Embryonic facial prominence (tissue), 1 donor: ENCODE measurements at regions not wholly inside any gene's neighbourhood (a gene's known extent, or its start where the extent isn't known, plus 50 kb on each side); places are given as distances from the start of the nearest gene placed in this dataset.

Experiments
- DNase-seq: peaks from one replicate; pipeline ENCODE4 v3.0.0-alpha.2; 2016; ENCODE audit errors: extremely low spot score

DNA sequence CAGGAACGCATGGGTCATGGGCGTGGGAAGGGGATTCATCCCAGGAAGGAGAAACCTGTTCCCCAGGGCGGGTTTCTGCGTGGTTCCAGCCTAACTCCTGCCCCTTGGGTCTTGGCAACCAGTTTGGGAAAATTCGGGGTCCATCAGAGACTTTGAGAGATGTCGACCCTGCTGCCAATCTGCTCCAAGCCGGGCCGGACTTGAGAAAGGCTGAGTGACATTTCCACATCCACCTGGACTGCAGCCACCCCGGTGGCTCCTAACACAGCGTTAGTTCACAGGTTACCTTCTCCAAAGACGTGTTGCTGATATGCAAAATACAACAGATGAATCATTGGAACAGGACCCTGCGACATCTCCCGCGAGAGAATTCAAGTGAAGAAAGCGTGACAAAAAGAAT is 627.2 kb downstream of the IRX1 start:
- no peak for DNase-seq

DNA sequence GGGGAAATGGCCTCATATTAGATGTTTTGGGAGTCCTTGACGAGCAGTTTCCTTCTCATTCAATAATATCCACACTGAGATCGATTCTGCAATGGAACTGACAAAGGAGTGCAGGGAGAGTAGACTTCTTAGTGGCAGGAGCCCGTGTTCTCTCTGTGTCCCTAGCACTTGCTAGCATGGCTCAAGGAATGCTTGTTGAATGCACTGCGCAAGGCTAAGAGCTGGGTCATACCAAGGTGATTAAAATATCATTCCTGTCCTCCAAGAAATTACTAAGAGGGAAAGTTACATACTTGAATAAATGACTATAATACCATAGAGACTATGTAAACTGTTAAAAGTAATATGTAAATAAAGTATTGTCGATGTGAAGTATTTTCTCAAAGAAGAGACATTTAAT is 630.1 kb downstream of the IRX1 start:
- DNase-seq, result no peak

DNA sequence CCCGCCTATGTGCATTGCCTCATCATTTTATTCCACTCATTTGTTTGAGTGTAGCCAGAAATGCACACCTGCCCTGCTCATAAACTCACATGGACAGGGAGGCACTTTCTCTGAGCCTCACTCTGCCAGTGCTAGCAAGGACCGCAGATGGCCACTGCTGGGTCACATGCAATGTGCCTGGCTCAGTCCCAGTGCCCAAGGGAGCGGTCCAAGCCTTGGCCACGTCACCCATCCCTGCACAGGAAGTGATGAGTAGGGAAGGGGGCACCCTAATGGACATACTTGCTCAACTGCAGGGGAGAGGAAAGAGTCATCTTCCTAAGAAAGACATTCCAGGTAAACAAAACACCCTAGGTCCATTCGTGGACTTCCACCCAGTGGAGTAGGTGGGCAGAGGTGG is 630.9 kb downstream of the IRX1 start:
- DNase-seq, result no peak

DNA sequence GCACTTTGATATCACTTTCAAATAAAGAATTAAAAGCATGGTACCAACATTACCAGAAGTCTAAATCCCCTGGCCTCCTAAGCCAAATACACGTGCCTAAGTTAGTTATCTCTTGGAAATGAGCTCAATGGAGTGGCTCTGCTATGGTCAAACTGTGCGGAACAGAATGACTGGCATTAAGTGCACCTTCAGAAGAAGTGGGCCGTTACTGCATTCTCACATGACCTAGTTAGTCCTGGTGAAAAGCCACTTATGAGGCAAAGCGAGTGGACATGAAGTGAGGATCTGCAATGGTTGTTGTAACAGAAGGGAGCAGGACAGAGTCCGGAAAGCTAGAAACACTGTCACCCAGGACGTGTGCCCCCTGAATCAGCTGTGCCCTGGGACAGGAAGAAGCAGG is 633.1 kb downstream of the IRX1 start:
- DNase-seq, result no peak

DNA sequence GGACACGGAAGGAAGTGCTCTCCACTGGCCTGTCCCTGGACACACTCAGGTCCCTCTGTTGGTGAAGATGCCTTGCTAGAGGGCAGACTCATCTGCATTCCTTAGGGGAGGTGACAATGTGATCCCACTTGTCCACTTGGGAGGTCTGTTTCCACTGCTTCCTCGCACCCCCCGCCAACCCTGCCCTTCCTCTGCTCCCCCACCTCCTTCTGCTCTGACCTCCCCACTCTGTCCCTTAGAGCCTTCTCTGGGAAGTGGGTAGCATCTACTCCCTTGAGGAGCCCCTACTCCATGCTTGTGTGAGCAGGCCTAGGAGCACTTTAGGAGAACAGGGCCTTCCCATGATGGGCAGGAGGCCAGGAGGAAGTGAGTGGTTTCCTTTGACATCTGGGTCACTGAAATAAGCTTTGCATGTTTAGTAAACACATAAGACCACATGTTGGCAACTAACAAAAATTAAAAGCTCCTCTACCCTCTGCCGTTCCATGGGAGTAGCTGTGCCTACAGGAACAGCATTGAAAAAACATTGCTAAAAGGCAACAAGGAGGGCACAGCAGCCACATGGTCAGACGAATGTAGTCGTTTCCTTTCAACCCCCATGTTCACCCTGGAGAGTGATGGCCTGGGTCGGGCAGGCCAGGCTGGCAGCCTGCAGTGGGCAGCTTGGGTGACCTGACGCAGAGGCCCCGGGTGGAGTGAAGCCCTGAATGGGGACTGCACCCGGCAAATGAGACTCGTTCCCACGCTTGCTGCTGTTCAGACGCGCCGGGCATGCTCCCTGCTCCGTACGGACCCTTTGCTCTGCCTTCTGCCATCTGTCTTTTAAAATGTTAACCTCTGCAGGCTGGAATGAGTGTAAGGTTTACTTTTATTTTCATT is 634.0 kb downstream of the IRX1 start:
- no peak for DNase-seq

DNA sequence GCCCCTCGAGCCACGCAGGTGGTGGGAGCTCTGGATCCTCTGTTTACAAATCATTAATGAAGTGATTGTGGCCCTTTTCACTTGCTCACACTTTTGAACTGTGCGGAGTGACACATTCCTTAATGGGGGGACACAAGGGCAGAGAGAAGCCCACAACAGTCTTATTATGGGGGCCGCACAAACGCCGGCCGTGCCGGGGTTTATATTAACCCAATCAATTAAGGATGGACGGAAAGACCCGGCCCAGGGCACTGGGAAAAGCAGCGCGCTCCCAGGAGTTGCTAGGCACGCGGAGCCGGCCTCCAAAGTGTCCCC is 634.8 kb downstream of the IRX1 start:
- no peak for DNase-seq

DNA sequence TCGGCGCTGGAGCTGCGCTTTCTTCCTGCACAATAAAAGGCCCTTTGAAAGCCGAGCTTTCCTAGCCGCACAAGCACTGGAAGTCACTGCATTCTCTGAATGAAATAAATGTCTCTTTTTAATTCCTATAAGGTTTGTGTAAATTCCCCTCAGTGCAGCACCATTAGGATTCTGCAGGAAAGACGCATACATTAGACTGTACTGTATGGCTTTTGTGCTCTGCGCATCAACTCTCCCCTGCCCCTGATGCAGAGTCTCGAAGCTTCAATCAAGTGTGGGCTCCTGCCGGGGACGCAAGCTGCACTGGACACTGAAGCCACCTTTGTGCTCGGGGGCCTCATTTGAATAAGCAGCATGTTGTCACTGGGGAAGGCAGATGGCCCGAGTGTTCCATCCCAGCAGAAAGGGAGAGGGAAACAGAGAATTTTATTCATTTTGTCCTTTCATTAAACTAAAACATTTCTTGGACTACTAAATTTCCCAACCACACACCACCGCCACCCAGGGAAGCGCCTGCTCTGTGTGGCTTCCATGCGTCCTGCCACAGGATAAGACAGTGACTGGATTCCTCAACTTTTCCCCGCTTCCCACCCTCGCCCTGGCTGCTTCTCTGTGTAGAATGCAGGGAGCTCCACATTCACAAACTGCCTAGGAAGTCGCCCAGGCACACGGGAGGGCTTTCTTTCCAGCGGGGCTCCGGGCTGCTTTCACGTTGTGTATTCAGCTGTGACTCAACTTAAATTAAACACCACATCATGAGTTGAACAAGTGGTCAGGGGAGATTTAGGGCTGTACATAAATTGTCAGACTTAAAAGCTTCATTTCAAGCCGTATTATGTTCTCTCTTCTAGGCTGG is 635.4 kb downstream of the IRX1 start:
- DNase-seq, result no peak

DNA sequence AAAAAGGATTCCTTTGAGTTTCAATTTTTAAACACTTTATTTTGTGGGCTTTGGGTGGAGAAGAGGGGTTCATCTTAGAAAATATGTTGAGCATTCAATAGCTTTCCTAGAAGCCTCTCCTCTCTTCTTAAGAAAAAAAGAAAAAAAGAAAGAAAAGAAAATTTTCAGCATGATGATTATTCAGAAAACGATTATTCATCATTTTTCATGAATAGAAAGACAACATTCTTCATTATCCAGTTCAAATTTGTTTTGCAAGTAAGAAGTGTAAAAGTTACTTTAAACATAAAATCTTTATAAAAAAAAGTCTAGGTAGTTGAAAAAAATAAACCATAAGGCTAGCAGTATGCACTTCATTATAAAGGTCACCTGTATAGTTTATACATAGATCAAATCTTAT is 636.5 kb downstream of the IRX1 start:
- DNase-seq, result no peak

DNA sequence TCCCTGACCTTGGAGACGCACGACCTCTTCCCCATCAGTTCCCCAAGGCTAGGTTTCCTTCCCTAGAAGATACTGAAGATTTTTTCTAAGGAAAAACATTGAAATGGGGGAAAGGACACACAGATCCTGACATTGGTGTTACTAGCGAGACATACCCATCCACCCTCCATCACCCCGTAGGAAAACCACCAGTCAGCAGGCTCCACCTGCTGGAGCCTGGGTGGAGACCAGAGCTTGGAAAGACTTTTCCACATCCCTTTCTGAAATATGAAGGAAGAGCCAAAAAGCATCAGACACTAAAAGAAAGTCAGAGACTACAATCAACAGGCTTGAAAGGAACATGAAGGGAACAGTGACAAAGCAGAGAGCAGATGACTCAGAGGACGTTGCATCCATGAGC is 638.0 kb downstream of the IRX1 start:
- no peak for DNase-seq

DNA sequence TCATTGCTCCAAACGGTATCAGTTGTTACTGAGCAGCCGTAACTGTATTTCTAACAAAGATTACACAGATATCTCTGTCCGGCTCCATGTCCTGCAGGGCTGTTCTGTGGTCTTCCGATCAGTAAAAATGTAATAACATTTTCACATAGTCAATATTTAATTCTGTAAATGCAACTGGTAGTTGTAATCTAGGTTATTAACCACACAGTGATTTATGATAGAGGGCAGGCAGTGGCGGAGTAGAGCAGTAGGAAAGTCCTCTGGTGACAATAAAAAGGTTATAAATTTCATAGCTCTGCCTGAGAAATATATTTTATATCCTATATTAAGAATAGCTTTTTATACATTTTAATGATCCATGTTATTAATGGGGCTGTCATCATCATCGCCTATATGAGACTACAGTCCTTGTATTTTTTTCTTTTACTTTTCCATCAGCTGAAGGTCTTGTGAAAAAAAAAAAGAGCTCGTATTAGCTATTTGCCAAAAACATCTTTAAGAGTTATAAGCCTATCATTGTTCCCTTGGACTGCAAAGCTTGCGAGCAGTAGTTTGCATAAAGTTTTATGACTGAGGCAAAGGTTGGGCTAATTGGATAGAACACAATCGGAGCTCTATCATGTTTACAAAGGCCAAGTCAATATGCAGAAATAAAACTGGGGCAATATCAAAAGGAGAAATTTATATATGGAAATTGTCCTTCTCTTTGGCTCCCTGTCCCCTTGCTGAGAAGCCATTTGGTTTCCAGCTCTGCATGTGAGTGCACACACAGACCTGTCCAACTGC is 648.0 kb downstream of the IRX1 start:
- DNase-seq, result no peak

DNA sequence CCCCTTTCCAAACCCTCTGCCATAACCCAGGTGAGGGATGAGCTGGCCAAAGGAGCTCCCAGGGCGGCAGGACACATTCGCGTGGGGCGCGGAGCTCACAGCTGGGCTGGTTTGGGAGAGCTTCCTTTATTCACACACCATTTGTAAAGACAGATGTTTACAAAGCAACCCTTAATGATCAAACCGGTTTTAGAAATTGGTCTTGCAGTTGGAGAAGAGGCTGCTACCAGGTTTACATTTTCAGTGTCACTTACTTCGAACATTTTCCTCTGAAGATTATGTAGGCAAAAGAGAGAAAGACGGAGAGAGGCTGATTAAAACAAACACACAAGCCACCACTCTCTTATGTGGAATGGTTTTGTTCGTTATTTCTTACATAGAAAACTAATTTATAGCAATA is 648.7 kb downstream of the IRX1 start:
- DNase-seq, result no peak

DNA sequence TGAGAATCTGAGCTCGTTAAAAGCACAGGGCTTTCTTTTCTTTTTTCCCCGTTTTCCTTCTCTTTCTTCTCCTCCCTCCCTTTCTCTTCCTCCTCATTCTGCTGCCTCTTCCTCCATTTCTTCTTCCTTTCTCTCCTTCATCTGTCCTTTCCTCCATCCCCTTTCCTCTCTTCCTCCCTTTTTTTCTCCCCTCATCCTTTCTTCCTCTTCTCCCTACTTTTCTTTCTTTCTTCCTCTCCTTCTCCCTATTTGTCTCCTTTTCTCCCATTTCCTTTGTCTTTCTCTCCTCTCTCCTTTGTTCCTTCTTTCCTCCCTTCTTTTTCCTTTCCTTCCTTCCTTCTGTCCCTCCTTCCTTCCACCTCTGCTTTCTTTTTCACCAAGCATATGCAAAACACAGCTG is 649.4 kb downstream of the IRX1 start:
- no peak for DNase-seq

DNA sequence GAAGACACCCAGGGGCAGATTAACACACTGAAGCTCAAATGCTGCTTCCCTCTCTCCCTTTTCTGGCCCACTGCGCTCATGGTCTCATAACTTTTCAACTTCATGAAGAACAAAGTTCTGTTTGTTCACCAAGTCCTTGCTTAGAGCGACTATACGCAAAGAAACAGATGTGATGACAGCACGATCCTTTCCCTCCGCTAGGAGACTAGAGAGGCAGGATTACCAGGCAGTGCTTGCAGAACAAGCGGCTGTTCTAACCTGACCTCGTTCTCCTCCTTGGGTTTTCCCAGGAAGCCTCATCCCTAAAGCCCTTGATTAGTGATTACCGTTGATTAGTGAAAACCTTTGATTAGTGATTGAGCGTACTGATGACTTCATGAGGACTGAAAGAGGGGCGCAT is 649.9 kb downstream of the IRX1 start:
- no peak for DNase-seq

DNA sequence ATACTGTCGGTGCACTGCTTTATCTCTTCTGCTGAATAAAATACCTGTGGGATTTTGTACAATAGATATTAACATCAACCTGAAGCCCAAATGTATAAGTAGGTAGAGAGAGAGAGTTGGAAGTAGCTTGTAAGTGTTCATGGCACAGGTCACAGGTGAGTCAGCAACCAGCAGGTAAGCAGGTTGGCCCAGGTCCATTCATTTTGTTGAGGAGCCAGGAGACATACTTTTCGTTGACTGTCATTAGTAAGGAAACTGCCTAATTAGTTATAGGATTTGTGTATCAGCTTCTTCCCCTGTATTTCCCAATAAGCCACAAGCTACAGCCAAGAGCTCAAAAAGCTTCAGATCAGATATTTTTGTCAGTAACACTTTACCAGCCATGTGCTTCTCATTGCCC is 650.8 kb downstream of the IRX1 start:
- no peak for DNase-seq

DNA sequence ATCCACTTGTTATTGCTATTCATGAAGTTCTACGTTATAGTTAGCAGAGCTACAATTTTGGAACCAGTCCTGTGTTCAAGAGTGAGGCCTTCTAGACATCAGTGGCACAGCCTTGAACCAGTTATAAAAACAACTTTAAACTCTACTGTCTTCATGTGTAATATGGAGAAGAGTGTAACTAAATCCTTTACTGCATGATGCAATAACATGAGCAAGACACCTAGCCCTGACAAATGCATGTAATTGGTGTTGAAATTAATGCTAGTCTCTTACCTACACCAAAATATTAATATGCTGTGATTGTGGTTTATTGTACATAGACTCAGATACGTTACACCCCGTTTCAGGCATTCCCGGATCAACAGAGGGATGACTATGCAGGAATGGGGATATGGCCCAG is 654.6 kb downstream of the IRX1 start:
- no peak for DNase-seq

DNA sequence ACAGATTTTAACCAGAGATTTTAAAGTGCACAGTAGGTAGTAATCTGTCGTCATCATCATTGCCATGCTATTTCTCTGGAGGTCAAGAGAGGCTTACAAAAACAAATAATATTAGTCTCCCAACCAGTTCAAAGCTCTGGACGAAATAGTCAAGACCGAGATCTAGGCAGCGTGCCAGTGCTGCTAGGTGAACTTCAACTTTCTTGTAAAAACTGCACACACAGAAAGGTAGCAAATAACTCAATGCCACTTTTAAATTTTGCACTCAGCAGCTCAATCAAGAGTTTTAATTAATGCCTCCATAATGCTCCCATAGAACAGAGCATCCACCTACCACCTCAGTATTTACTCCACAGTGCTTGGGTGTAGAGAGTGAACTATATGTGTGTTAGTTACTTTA is 656.8 kb downstream of the IRX1 start:
- no peak for DNase-seq

DNA sequence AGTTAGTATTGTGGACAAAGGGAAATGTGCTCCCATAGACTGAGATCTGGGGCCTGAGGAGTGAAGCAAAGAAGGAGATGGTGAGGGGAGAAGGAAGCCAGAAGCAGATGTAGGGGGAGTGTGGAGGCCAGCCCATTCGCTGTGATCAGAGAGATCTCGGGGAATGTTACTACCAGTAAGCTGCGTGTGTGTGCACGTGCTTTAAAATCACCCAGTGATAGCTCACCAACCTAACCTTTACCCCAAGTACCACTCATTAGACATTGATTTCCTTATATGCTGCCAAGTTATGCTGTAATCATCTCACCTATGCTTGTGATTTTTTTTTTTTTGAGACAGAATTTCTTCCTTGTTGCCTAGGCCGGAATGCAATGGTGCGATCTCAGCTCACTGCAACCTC is 659.1 kb downstream of the IRX1 start:
- DNase-seq, result no peak

DNA sequence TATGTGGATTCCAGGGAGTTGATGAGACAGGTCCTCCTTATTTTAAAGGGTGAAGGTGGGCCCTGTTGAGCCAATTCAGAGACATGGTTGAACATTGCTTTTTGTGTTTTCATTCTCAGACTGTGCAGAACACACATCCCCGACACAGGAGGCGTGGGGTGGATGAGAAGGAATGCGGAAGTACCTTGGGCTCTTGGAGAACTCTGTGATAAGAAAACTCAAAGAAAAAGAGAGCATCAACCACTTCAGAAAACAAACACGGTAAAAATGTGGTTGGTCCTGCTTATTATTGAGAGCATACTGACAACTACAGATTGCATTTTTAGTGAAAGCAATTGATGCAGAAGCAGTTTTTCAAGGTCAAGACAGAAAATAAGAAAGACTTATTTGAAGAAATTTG is 659.8 kb downstream of the IRX1 start:
- DNase-seq, result no peak

DNA sequence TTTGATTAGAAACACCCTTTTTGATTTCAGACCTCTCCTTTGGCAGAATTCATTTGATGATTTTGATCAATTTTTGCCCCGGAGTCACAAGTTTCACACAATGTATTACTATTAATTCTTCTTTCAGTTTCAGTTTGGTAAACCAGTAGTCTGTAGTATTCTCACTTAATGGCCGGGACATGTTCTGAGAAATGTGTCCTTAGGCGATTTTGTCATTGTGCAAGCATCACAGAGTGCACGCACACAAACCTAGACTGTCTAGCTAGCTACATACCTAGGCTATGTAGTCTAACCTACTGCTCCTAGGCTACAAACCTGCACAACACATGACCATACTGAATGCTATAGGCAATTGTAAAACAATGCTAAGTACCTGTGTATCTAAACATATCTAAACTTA is 662.5 kb downstream of the IRX1 start:
- no peak for DNase-seq

DNA sequence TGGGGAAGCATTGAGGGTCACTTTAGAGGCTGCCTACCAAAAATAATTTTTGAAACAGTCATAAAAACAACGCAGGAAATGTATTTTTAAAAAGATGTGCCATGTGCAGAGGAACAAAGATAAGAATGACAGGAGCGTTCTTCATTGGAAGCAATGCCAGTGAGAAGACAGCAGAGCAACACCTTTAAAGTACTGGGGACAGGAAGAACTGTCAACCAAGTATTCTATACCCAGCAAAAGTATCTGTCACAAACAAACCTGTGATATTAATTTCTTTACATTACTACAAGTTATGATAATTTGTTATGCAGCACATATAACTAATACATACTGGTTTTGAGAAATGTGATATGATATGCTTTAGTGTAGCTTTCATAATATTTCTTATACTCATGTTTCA is 675.6 kb downstream of the IRX1 start:
- DNase-seq, result no peak

DNA sequence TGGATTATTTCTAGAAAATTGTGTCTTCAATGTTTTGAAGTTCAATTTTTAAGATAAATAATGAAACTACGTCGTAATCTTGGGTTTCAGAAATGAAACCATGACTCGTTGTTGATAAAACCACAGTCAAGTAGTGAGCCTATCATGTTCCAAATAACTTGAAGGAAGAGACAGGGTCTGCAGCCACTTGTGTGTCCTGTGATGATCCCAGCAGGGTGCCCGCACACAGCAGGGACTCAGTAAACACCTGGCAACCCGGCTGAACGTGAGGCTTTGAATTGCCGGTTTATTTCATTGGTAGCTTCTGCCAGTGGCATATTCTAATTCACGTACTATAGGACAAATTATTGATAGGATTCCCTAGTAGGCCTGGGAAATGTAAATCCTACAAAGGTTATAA is 679.6 kb downstream of the IRX1 start:
- DNase-seq, result no peak

DNA sequence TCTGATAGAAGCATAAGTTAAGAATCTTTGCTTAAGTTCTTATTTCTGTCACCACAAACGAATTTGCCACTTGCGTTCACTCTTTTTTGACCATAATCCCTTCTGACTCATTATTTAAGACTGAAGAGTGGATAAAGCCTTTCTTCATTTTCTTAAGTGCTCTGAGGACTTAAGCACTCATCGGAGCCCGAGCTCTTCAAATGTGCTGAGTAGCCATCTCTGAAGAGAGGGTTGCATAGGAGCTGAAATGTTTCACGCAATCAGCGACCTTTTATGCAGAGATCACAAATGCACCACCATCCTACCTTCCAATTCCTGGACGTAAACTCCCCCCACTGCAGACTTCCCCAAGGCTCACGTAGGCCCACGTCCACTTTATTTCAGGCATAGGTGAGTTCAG is 699.2 kb downstream of the IRX1 start:
- DNase-seq, result no peak
